Tibial artery (tissue), 4 donors: ENCODE measurements at regions not wholly inside any gene's neighbourhood (a gene's known extent, or its start where the extent isn't known, plus 50 kb on each side); places are given as distances from the start of the nearest gene placed in this dataset.

Experiments
- DNase-seq, 2 donors: peaks; one replicate each; pipeline ENCODE4 v3.0.0-alpha.2; 2019
- H3K27ac ChIP-seq, 2 donors: fragments of 200-600 bp; sonication (generic) in 1 of 2; 1 replicate in 1 of 2; 2 replicates in 1 of 2; pipeline ENCODE4 v1.5.1; 2018 to 2019; ENCODE audit warnings: mild to moderate bottlenecking in 1 of 2
- H3K27me3 ChIP-seq, 2 donors: fragments of 200-600 bp; sonication (generic) in 1 of 2; one replicate each; pipeline versions ENCODE4 v1.5.1 to v1.6.0; 2016 to 2019
- H3K36me3 ChIP-seq, 3 donors: fragments of 200-600 bp; sonication (generic) in 2 of 3; one replicate each; pipeline ENCODE4 v1.5.1; 2016 to 2019; ENCODE audit warnings: mild to moderate bottlenecking in 2 of 3
- H3K4me1 ChIP-seq, 4 donors: fragments of 200-600 bp; sonication (generic) in 2 of 4; 1 replicate in 3 of 4; 2 replicates in 1 of 4; pipeline ENCODE4 v1.5.1; 2016 to 2019
- H3K4me3 ChIP-seq, 2 donors: fragments of 200-600 bp; sonication (generic) in 1 of 2; 1 replicate in 1 of 2; 2 replicates in 1 of 2; pipeline ENCODE4 v1.5.1; 2018 to 2019; ENCODE audit warnings: mild to moderate bottlenecking in 2 of 2
- H3K9me3 ChIP-seq, 3 donors: fragments of 200-600 bp; sonication (generic) in 1 of 3; one replicate each; pipeline ENCODE4 v1.5.1; 2016 to 2019
- intact Hi-C: fragments of 100-400 bp; cut with DNase I; formaldehyde crosslinking; loops from one replicate; pipeline ENCODE4 v1.15.0; 2023; ENCODE audit warnings: low total_unique reads
- TF ChIP-seq, protein P1 (sequence below), 2 experiments: fragments of 200-600 bp in 1 of 2; fragments of 450-650 bp in 1 of 2; IDR thresholded peaks; one replicate each; pipeline ENCODE4 v1.5.1; 2017 to 2019; ENCODE audit warnings: antibody characterized with exemption in 2 of 2, mild to moderate bottlenecking in 1 of 2, moderate library complexity in 1 of 2

DNA sequence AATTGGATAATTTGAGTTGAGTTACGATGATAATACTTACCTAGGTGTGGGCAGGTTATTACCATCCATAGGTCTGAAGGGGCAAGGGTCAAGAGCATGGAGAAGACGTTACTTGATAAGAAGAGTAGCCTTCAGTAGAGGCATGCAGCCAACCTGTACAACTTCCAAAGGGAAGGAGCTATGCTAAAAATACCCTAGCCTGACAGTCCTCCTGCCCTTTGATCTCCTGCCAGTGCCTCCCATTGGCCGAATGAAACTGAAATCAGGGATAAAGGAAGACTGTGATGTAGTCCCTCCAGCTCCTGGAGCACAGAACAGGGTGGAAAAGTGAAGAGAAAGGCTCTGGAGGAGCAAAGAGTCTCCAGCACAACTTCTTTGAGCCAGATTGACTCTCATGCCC lies 487.4 kb downstream of the ADCYAP1 start:
- no peak overlapping the region for H3K4me3 ChIP-seq
- intact Hi-C loops, result no loop called here
- no peak for DNase-seq
- no peak overlapping the region for H3K27ac ChIP-seq
- H3K36me3 ChIP-seq, result no peaks in the 10 kb centered on the region
- TF ChIP-seq, protein P1, sequence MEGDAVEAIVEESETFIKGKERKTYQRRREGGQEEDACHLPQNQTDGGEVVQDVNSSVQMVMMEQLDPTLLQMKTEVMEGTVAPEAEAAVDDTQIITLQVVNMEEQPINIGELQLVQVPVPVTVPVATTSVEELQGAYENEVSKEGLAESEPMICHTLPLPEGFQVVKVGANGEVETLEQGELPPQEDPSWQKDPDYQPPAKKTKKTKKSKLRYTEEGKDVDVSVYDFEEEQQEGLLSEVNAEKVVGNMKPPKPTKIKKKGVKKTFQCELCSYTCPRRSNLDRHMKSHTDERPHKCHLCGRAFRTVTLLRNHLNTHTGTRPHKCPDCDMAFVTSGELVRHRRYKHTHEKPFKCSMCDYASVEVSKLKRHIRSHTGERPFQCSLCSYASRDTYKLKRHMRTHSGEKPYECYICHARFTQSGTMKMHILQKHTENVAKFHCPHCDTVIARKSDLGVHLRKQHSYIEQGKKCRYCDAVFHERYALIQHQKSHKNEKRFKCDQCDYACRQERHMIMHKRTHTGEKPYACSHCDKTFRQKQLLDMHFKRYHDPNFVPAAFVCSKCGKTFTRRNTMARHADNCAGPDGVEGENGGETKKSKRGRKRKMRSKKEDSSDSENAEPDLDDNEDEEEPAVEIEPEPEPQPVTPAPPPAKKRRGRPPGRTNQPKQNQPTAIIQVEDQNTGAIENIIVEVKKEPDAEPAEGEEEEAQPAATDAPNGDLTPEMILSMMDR (IDR thresholded peaks at IDR 0.05), result no peak
- H3K4me1 ChIP-seq, result no peaks in the 10 kb centered on the region
- no peaks in the 10 kb centered on the region for H3K9me3 ChIP-seq
- no peaks in the 10 kb centered on the region for H3K27me3 ChIP-seq

DNA sequence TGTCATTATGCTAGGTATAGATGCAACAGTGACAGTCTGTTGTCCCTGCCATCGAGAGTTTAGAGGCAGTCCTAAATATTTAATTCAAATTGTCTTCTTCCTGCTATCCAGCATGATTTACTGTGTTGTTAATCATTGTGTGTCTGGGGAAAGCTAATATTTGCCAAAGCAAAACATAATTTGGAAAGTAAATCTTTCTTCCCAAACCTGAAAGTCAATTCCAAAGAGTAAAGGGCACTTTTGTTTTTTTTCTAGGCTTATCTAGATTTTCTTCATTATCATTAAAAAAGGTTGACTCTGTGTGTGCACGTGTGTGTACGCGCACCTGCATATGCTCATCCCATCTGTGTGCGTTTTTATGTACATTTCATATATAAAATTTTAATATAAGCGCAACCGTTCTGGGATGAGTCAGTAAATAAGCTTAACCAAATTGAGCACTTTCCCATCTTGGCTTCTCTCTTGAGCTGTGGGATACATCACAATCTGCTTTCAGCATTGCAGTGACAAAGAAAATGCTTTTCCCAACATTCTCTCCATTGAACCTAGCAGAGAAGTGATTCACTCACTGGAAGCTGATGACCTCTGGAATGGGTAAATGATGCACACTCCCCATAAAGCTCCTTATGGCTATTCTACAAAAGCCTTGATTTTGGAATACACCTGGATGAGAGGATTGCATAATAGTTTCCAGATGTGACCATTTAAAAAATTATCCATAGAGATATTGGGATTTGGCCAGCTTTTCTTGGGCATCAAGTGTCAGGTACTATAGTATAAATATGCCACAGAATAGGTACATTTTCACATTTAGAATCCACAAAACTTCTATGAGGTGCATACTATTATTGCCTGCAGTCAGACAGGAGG lies 488.4 kb downstream of the ADCYAP1 start:
- Histone ChIP-seq H3K4me3 (no peak overlapping the region), H3K27me3 (no peaks in the 10 kb centered on the region), H3K9me3 (no peaks in the 10 kb centered on the region), H3K4me1 (no peaks in the 10 kb centered on the region), H3K36me3 (no peaks in the 10 kb centered on the region), H3K27ac (no peak overlapping the region)
- TF ChIP-seq, protein P1 (IDR thresholded peaks at IDR 0.05), result no peak
- DNase-seq, result no peak
- intact Hi-C loops, result no loop called here

DNA sequence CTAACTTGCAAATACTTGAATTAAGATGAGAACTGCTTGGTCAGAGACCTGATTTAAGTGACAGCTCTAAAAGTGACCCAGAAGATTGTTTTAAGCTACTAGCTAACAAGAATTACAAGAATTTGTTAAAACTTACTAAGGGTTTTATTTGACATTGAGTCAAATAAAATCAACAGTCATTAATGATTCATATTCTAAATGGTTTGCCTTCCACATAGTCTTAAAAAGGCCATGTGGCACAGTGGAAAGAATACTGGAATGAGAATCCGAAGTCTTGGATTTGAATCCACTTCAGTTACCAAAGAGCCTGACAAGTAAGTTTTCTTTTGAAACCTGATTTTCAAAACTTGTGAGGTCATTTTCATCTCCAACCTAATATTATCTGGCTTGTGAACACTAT lies 489.3 kb downstream of the ADCYAP1 start:
- no peaks in the 10 kb centered on the region for H3K36me3 ChIP-seq
- intact Hi-C loops, result no loop called here
- TF ChIP-seq, protein P1 (IDR thresholded peaks at IDR 0.05), result no peak
- no peak for DNase-seq
- H3K4me1 ChIP-seq, result no peaks in the 10 kb centered on the region
- no peak overlapping the region for H3K4me3 ChIP-seq
- no peaks in the 10 kb centered on the region for H3K27me3 ChIP-seq
- no peak overlapping the region for H3K27ac ChIP-seq
- H3K9me3 ChIP-seq, result no peaks in the 10 kb centered on the region

DNA sequence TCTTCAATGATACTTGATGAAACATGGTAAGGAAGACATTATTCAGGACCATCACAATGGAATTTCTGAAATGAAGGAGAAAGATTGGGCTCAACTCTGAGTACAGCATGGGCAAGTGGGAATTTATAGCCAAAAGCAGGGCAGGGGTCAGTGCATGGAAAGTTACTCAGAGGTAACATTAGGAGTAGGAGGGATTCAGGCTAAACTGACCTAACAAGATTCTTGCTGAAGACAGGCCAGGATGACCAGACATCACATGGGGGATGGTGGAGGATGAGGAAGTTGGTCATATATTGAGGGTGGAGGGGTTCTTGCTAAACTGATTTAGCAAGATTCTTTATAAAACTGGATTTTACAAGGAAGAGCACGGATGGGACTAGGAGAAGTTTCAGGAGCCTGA lies 489.8 kb downstream of the ADCYAP1 start:
- no peaks in the 10 kb centered on the region for H3K27me3 ChIP-seq
- no peak overlapping the region for H3K4me3 ChIP-seq
- no peak overlapping the region for H3K27ac ChIP-seq
- no peaks in the 10 kb centered on the region for H3K36me3 ChIP-seq
- TF ChIP-seq, protein P1 (IDR thresholded peaks at IDR 0.05), result no peak
- no peaks in the 10 kb centered on the region for H3K9me3 ChIP-seq
- H3K4me1 ChIP-seq, result no peaks in the 10 kb centered on the region
- DNase-seq, result no peak
- intact Hi-C loops, result no loop called here

DNA sequence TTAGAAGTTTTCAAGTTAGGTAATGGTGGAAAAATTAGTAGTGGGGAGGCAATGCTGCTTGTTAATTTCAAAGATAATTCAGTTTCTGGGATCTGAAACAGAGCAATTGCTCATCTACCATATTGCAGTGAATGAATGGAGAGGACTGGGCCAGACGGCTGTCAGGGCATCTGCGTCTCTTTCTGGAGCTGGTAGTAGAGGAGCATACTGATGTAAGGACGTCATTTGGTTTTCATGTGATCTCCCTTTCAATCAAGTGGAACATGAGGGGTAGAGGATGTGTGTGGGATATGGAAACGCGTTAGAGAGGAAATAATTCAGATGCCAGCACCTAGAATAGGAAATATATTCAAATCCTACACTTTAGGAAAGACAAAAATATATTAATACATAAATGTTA lies 490.3 kb downstream of the ADCYAP1 start:
- DNase-seq, result no peak
- Histone ChIP-seq H3K27ac (no peak overlapping the region), H3K9me3 (no peaks in the 10 kb centered on the region), H3K4me3 (no peak overlapping the region), H3K4me1 (no peaks in the 10 kb centered on the region), H3K27me3 (no peaks in the 10 kb centered on the region), H3K36me3 (no peaks in the 10 kb centered on the region)
- intact Hi-C loops, result no loop called here
- TF ChIP-seq, protein P1 (IDR thresholded peaks at IDR 0.05), result no peak
